OCI-LY1 (cell line): ENCODE measurements at regions not wholly inside any gene's neighbourhood (a gene's known extent, or its start where the extent isn't known, plus 50 kb on each side); places are given as distances from the start of the nearest gene placed in this dataset.

Experiments used
- H2AFZ ChIP-seq: fragments of 200-600 bp; sonication (generic), shearing (Covaris generic); 2 replicates; pipeline ENCODE4 v1.6.0; 2014; ENCODE audit warnings: antibody characterized with exemption, mild to moderate bottlenecking, low read length
- H3F3A ChIP-seq: fragments of 200-600 bp; sonication (generic), shearing (Covaris generic); 2 replicates; pipeline ENCODE4 v1.6.0; 2014; ENCODE audit warnings: mild to moderate bottlenecking, antibody characterized with exemption, low read length, moderate library complexity; ENCODE audit not compliant: insufficient read depth
- H3K27ac ChIP-seq: fragments of 200-600 bp; sonication (generic); 2 replicates; pipeline ENCODE4 v1.5.1; 2014; ENCODE audit warnings: low read length, mixed run types, mild to moderate bottlenecking, low read depth; ENCODE audit not compliant: poor library complexity, severe bottlenecking
- H3K27me3 ChIP-seq: fragments of 200-600 bp; sonication (generic); 2 replicates; pipeline ENCODE4 v1.6.0; 2014; ENCODE audit warnings: antibody characterized with exemption, mild to moderate bottlenecking, low read length, moderate library complexity; ENCODE audit not compliant: insufficient read depth
- H3K36me3 ChIP-seq: fragments of 200-600 bp; sonication (generic); 2 replicates; pipeline ENCODE4 v1.6.1; 2014; ENCODE audit warnings: mild to moderate bottlenecking, antibody characterized with exemption, low read length, moderate library complexity, mixed read lengths; ENCODE audit not compliant: insufficient read depth
- H3K4me1 ChIP-seq: fragments of 200-600 bp; sonication (generic); 2 replicates; pipeline ENCODE4 v1.5.1; 2014; ENCODE audit warnings: mild to moderate bottlenecking, low read length, moderate library complexity; ENCODE audit not compliant: insufficient read depth, severe bottlenecking
- H3K4me2 ChIP-seq: fragments of 200-600 bp; sonication (generic), shearing (Covaris generic); 2 replicates; pipeline ENCODE4 v1.6.1; 2014; ENCODE audit warnings: low read length
- H3K4me3 ChIP-seq: fragments of 200-600 bp; sonication (generic); 2 replicates; pipeline ENCODE4 v1.5.1; 2014; ENCODE audit warnings: low read length, low read depth, mild to moderate bottlenecking, mixed read lengths; ENCODE audit not compliant: poor library complexity, severe bottlenecking
- H3K79me2 ChIP-seq: fragments of 200-600 bp; shearing (Covaris generic); 2 replicates; pipeline ENCODE4 v1.6.1; 2016; ENCODE audit warnings: mixed run types, low read length, mixed read lengths; ENCODE audit not compliant: insufficient read depth
- H3K9ac ChIP-seq: fragments of 200-600 bp; sonication (generic), shearing (Covaris generic); 2 replicates; pipeline ENCODE4 v1.6.1; 2014; ENCODE audit warnings: mild to moderate bottlenecking, low read length, mixed read lengths
- H3K9me2 ChIP-seq: fragments of 200-600 bp; sonication (generic), shearing (Covaris generic); 2 replicates; pipeline ENCODE4 v1.6.1; 2014; ENCODE audit warnings: low read depth, mild to moderate bottlenecking, low read length, mixed read lengths
- H3K9me3 ChIP-seq: fragments of 200-600 bp; shearing (Covaris generic); 2 replicates; pipeline ENCODE4 v1.6.1; 2014; ENCODE audit warnings: low read length, mixed read lengths
- H4K20me1 ChIP-seq: fragments of 200-600 bp; sonication (generic), shearing (Covaris generic); 2 replicates; pipeline ENCODE4 v1.6.0; 2016; ENCODE audit warnings: mild to moderate bottlenecking, low read length; ENCODE audit not compliant: insufficient read depth
- EZH2 ChIP-seq: fragments of 200-600 bp; sonication (generic), shearing (Covaris generic); IDR thresholded peaks from 2 replicates; pipeline ENCODE4 v1.8.0; 2017; ENCODE audit warnings: borderline replicate concordance, mixed run types, mild to moderate bottlenecking, antibody characterized with exemption, low read length, moderate library complexity, mixed read lengths
- TF ChIP-seq, protein P1 (sequence below): fragments of 200-600 bp; sonication (generic), shearing (Covaris generic); IDR thresholded peaks from 2 replicates; pipeline ENCODE4 v1.5.1; 2017; ENCODE audit warnings: mild to moderate bottlenecking, antibody characterized with exemption, low read length, moderate library complexity, mixed read lengths

DNA sequence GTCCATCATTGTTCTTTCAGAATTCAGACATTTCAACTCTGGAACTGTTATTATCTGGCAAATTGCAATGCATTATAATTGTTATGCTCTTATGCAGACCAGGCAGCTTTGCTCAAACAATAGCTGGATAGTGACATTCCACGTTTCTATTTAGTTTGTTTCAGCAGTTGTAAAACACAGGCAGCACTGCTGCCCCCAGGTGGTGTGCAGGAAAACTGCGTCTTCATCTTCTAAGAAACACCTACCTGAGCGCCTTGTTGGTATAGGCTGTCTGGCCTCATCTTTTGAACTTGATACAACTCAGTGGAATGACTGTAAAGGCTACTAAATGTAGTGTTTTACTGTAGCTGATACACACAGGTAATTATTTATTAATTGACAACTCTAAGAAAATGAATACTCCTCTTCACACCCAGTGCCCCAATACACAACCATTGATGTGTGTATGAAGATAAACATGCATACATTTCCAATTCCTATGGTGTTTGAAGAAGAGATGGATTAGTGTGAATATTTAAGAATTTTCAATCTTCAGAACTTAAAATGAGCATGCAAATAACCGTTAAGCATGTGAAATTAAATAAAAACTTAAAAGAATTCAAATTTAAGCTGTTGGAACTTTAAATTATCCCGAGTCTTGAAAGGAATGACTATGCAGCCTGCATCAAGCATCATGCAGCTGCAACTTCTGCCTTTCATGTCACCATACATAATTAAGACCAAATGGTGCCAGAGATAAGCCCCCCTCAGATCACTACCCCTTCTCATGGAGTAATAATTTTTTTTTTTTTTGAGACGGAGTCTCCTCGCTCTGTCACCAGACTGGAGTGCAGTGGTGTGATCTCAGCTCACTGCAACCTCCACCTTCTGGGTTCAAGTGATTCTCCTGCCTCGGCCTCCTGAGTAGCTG lies 85.6 kb downstream of the CD8B2 start:
- Histone ChIP-seq H3F3A (no peaks in the 10 kb centered on the region), H3K36me3 (no peaks in the 10 kb centered on the region), H3K4me2 (no peak overlapping the region), H2AFZ (no peak overlapping the region), H4K20me1 (no peaks in the 10 kb centered on the region), H3K9ac (no peak overlapping the region), H3K9me3 (no peaks in the 10 kb centered on the region), H3K9me2 (no peaks in the 10 kb centered on the region), H3K27ac (no peak overlapping the region), H3K79me2 (no peaks in the 10 kb centered on the region), H3K4me1 (no peaks in the 10 kb centered on the region), H3K4me3 (no peak overlapping the region), H3K27me3 (no peaks in the 10 kb centered on the region)
- TF ChIP-seq, protein P1, sequence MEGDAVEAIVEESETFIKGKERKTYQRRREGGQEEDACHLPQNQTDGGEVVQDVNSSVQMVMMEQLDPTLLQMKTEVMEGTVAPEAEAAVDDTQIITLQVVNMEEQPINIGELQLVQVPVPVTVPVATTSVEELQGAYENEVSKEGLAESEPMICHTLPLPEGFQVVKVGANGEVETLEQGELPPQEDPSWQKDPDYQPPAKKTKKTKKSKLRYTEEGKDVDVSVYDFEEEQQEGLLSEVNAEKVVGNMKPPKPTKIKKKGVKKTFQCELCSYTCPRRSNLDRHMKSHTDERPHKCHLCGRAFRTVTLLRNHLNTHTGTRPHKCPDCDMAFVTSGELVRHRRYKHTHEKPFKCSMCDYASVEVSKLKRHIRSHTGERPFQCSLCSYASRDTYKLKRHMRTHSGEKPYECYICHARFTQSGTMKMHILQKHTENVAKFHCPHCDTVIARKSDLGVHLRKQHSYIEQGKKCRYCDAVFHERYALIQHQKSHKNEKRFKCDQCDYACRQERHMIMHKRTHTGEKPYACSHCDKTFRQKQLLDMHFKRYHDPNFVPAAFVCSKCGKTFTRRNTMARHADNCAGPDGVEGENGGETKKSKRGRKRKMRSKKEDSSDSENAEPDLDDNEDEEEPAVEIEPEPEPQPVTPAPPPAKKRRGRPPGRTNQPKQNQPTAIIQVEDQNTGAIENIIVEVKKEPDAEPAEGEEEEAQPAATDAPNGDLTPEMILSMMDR = peak; percentile 41
- TF ChIP-seq EZH2 = no peak

DNA sequence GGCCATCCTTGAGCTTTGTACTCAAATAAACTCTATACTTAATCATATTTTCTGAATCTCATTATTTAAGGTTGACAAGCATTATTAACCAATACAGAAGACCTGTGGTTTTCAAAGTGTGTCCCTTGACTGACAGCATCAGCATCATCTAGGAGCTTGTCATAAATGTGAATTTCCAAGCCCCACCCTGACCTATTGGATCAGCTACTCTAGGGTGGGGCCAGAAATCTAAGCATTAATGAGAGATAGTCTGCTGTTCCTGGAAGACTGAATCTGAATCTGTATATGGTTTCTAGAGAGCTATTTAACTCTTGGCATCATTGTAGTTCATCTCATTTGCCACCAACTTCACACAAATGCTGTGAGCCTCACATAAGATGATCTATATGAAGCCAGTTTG lies 86.6 kb downstream of the CD8B2 start:
- H2AFZ ChIP-seq = no peak overlapping the region
- H3F3A ChIP-seq = no peaks in the 10 kb centered on the region
- H3K4me1 ChIP-seq = no peaks in the 10 kb centered on the region
- H3K4me3 ChIP-seq = no peak overlapping the region
- H4K20me1 ChIP-seq = no peaks in the 10 kb centered on the region
- no peaks in the 10 kb centered on the region for H3K36me3 ChIP-seq
- H3K79me2 ChIP-seq = no peaks in the 10 kb centered on the region
- H3K9me3 ChIP-seq = no peaks in the 10 kb centered on the region
- H3K27ac ChIP-seq = no peak overlapping the region
- no peak for TF ChIP-seq EZH2
- TF ChIP-seq, protein P1 = no peak
- H3K4me2 ChIP-seq = no peak overlapping the region
- H3K9me2 ChIP-seq = no peaks in the 10 kb centered on the region
- H3K9ac ChIP-seq = no peak overlapping the region
- H3K27me3 ChIP-seq = no peaks in the 10 kb centered on the region

GRCh38 chr2:106575955-106576354 lies 88.8 kb downstream of the CD8B2 start:
- TF ChIP-seq, protein P1 = no peak
- no peak for TF ChIP-seq EZH2
- no peaks in the 10 kb centered on the region for H3K27me3 ChIP-seq
- no peaks in the 10 kb centered on the region for H4K20me1 ChIP-seq
- no peak overlapping the region for H2AFZ ChIP-seq
- H3F3A ChIP-seq = no peaks in the 10 kb centered on the region
- no peaks in the 10 kb centered on the region for H3K9me2 ChIP-seq
- H3K36me3 ChIP-seq = no peaks in the 10 kb centered on the region
- H3K4me1 ChIP-seq = no peaks in the 10 kb centered on the region
- H3K4me2 ChIP-seq = no peak overlapping the region
- no peak overlapping the region for H3K27ac ChIP-seq
- H3K9ac ChIP-seq = no peak overlapping the region
- H3K9me3 ChIP-seq = no peaks in the 10 kb centered on the region
- H3K79me2 ChIP-seq = no peaks in the 10 kb centered on the region
- no peak overlapping the region for H3K4me3 ChIP-seq
